Activated T-cell treated with anti-CD3 and anti-CD28 coated beads for 4 hours (primary cell): ENCODE measurements at regions not wholly inside any gene's neighbourhood (a gene's known extent, or its start where the extent isn't known, plus 50 kb on each side); places are given as distances from the start of the nearest gene placed in this dataset.
"Not testable (repeated sequence)": the region's sequence is repeated elsewhere in the genome, so short reads cannot be mapped to it uniquely, and the experiment has no call there.

Experiments
- DNase-seq: peaks from one replicate; pipeline ENCODE4 v3.0.0-alpha.2; 2020

GRCh38 chr21:27795418-27795817 is 828.5 kb upstream of the ADAMTS5 start:
- DNase-seq = no peak

- DNase-seq = no peak
Measured at GRCh38 chr21:27793901-27794300, 827.0 kb upstream of the ADAMTS5 start.

GRCh38 chr21:27787046-27787445 is 820.2 kb upstream of the ADAMTS5 start:
- DNase-seq = no peak

GRCh38 chr21:27779606-27780005 is 812.7 kb upstream of the ADAMTS5 start:
- no peak for DNase-seq

GRCh38 chr21:27776925-27777553 is 810.2 kb upstream of the ADAMTS5 start:
- no peak for DNase-seq

- no peak for DNase-seq
Measured at GRCh38 chr21:27772816-27773215, 805.9 kb upstream of the ADAMTS5 start.

GRCh38 chr21:27771938-27772483 is 805.1 kb upstream of the ADAMTS5 start:
- no peak for DNase-seq

GRCh38 chr21:27769763-27770162 is 802.9 kb upstream of the ADAMTS5 start:
- DNase-seq = no peak

- not testable (repeated sequence) for DNase-seq
Measured at GRCh38 chr21:27768046-27768637, 801.3 kb upstream of the ADAMTS5 start.

GRCh38 chr21:27764056-27764455 is 797.2 kb upstream of the ADAMTS5 start:
- no peak for DNase-seq

- no peak for DNase-seq
Measured at GRCh38 chr21:27761623-27762022, 794.7 kb upstream of the ADAMTS5 start.

- DNase-seq = no peak
Measured at GRCh38 chr21:27759820-27760219, 792.9 kb upstream of the ADAMTS5 start.

- DNase-seq = no peak
Measured at GRCh38 chr21:27759091-27759659, 792.3 kb upstream of the ADAMTS5 start.

GRCh38 chr21:27756191-27756590 is 789.3 kb upstream of the ADAMTS5 start:
- no peak for DNase-seq

GRCh38 chr21:27743971-27744564 is 777.2 kb upstream of the ADAMTS5 start:
- no peak for DNase-seq

GRCh38 chr21:27741736-27742135 is 774.8 kb upstream of the ADAMTS5 start:
- no peak for DNase-seq

- no peak for DNase-seq
Measured at GRCh38 chr21:27740084-27740483, 773.2 kb upstream of the ADAMTS5 start.

GRCh38 chr21:27739187-27739586 is 772.3 kb upstream of the ADAMTS5 start:
- DNase-seq = no peak

GRCh38 chr21:27735699-27736098 is 768.8 kb upstream of the ADAMTS5 start:
- no peak for DNase-seq

- DNase-seq = no peak
Measured at GRCh38 chr21:27734146-27734545, 767.3 kb upstream of the ADAMTS5 start.

- DNase-seq = no peak
Measured at GRCh38 chr21:27725916-27726315, 759.0 kb upstream of the ADAMTS5 start.

GRCh38 chr21:27722095-27722494 is 755.2 kb upstream of the ADAMTS5 start:
- DNase-seq = no peak

GRCh38 chr21:27721675-27722074 is 754.8 kb upstream of the ADAMTS5 start:
- no peak for DNase-seq

GRCh38 chr21:27719226-27719625 is 752.3 kb upstream of the ADAMTS5 start:
- DNase-seq = no peak
